ENCODE measurements at regions not wholly inside any gene's neighbourhood (a gene's known extent, or its start where the extent isn't known, plus 50 kb on each side); places are given as distances from the start of the nearest gene placed in this dataset.

DNA sequence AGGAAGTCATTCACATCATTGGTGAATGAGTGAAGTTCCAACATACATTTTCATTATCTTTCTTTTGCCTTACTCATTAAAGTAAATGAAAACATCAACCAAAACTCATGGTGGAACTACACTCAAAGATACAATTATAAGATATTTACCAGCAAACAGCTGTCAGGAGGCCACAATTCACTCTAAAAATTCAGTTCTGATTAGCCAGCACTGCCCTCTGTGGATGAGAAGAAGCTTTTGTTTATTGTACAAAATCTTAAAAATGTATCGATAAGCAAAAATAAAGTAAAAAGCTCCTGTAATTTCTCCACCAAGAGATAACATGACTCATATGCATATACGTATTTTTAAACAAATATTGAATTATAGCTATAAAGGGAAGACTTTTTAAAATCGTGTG lies 73.5 kb upstream of the RAPGEF4 start:
- TF ChIP-seq, protein P1, sequence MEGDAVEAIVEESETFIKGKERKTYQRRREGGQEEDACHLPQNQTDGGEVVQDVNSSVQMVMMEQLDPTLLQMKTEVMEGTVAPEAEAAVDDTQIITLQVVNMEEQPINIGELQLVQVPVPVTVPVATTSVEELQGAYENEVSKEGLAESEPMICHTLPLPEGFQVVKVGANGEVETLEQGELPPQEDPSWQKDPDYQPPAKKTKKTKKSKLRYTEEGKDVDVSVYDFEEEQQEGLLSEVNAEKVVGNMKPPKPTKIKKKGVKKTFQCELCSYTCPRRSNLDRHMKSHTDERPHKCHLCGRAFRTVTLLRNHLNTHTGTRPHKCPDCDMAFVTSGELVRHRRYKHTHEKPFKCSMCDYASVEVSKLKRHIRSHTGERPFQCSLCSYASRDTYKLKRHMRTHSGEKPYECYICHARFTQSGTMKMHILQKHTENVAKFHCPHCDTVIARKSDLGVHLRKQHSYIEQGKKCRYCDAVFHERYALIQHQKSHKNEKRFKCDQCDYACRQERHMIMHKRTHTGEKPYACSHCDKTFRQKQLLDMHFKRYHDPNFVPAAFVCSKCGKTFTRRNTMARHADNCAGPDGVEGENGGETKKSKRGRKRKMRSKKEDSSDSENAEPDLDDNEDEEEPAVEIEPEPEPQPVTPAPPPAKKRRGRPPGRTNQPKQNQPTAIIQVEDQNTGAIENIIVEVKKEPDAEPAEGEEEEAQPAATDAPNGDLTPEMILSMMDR (IDR thresholded peaks at IDR 0.05) = no peak
- no peak for TF ChIP-seq EP300 (IDR thresholded peaks at IDR 0.05; ENCODE audit: low read depth)
